ENCODE measurements at regions not wholly inside any gene's neighbourhood (a gene's known extent, or its start where the extent isn't known, plus 50 kb on each side); places are given as distances from the start of the nearest gene placed in this dataset.

- TF ChIP-seq CTCF (conservative IDR thresholded peaks at IDR 0.05) = no peak
- TF ChIP-seq EZH2 (IDR thresholded peaks at IDR 0.05; ENCODE audit: low read depth) = no peak
These were observed 699.3 kb downstream of the RNF144B start for GRCh38 chr6:19086480-19086879.

Data from PC-9 (cell line).